ENCODE measurements at regions not wholly inside any gene's neighbourhood (a gene's known extent, or its start where the extent isn't known, plus 50 kb on each side); places are given as distances from the start of the nearest gene placed in this dataset.

GRCh38 chr13:65940720-65941119, 1289.4 kb downstream of the PCDH9 start:
- Histone ChIP-seq H3K4me1 (no peaks in the 10 kb centered on the region), H3K36me3 (no peaks in the 10 kb centered on the region), H3K27me3 (no peaks in the 10 kb centered on the region), H3K27ac (no peak overlapping the region), H3K9me3 (no peaks in the 10 kb centered on the region), H3K4me3 (no peak overlapping the region)
- in situ Hi-C loops (cut with MboI; ENCODE audit: low sequenced_read_pairs in 4 of 4) = no loop called here
- TF ChIP-seq POLR2A (IDR thresholded peaks at IDR 0.05) = no peak
- TF ChIP-seq CTCF (IDR thresholded peaks at IDR 0.05 in 4 of 5, conservative IDR thresholded peaks at IDR 0.05 in 1 of 5) = no peak
- ATAC-seq (no peak), DNase-seq (no peak)
- intact Hi-C loops (cut with DNase I; ENCODE audit: low total_unique reads) = no loop called here

- ATAC-seq = no peak
- TF ChIP-seq POLR2A (IDR thresholded peaks at IDR 0.05) (no peak), CTCF (IDR thresholded peaks at IDR 0.05 in 4 of 5, conservative IDR thresholded peaks at IDR 0.05 in 1 of 5) (no peak)
- in situ Hi-C loops (cut with MboI; ENCODE audit: low sequenced_read_pairs in 4 of 4) = no loop called here
These were observed 1292.9 kb downstream of the PCDH9 start for GRCh38 chr13:65937251-65937650.

DNA sequence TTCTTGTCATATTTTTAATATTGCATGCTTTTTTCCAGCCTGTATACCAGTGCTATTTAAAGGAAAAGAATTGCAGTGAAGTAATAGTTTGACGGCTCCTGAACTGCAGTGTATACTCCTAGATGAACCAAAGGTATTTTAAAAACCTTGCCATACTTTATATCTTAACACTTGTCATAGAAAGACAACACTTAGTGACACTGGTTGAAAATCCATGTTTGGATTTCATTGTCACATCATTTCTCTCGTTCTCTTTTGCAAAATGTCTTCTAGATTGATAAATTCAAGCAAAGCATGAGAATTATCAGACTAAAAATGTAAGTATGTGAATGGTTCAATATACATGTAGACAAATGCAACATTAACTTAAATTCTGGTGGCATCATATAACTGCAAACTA, 1293.9 kb downstream of the PCDH9 start:
- H3K9me3 ChIP-seq = no peaks in the 10 kb centered on the region
- no peaks in the 10 kb centered on the region for H3K36me3 ChIP-seq
- H3K4me3 ChIP-seq = no peak overlapping the region
- no peaks in the 10 kb centered on the region for H3K4me1 ChIP-seq
- intact Hi-C loops (cut with DNase I; ENCODE audit: low total_unique reads) = no loop called here
- no peak for TF ChIP-seq CTCF (IDR thresholded peaks at IDR 0.05 in 4 of 5, conservative IDR thresholded peaks at IDR 0.05 in 1 of 5)
- TF ChIP-seq POLR2A (IDR thresholded peaks at IDR 0.05) = no peak
- DNase-seq = no peak
- ATAC-seq = no peak
- H3K27me3 ChIP-seq = no peaks in the 10 kb centered on the region
- H3K27ac ChIP-seq = no peak overlapping the region
- in situ Hi-C loops (cut with MboI; ENCODE audit: low sequenced_read_pairs in 4 of 4) = no loop called here

More at GRCh38 chr13:65937251-65937650, 1292.9 kb downstream of the PCDH9 start:
- Histone ChIP-seq H3K27me3 (no peaks in the 10 kb centered on the region), H3K36me3 (no peaks in the 10 kb centered on the region), H3K4me1 (no peaks in the 10 kb centered on the region), H3K27ac (no peak overlapping the region), H3K4me3 (no peak overlapping the region), H3K9me3 (no peaks in the 10 kb centered on the region)
- intact Hi-C loops (cut with DNase I; ENCODE audit: low total_unique reads) = no loop called here
- no peak for DNase-seq

- no peaks in the 10 kb centered on the region for H3K9me3 ChIP-seq
- no peaks in the 10 kb centered on the region for H3K27me3 ChIP-seq
- DNase-seq (no peak), ATAC-seq (no peak)
- no peak overlapping the region for H3K27ac ChIP-seq
- H3K4me1 ChIP-seq = no peaks in the 10 kb centered on the region
- no peak overlapping the region for H3K4me3 ChIP-seq
- TF ChIP-seq CTCF (IDR thresholded peaks at IDR 0.05 in 4 of 5, conservative IDR thresholded peaks at IDR 0.05 in 1 of 5) (no peak), POLR2A (IDR thresholded peaks at IDR 0.05) (no peak)
- H3K36me3 ChIP-seq = no peaks in the 10 kb centered on the region
- in situ Hi-C loops (cut with MboI; ENCODE audit: low sequenced_read_pairs in 4 of 4) = no loop called here
- intact Hi-C loops (cut with DNase I; ENCODE audit: low total_unique reads) = no loop called here
These were observed 1297.4 kb downstream of the PCDH9 start for GRCh38 chr13:65932587-65933239.

DNA sequence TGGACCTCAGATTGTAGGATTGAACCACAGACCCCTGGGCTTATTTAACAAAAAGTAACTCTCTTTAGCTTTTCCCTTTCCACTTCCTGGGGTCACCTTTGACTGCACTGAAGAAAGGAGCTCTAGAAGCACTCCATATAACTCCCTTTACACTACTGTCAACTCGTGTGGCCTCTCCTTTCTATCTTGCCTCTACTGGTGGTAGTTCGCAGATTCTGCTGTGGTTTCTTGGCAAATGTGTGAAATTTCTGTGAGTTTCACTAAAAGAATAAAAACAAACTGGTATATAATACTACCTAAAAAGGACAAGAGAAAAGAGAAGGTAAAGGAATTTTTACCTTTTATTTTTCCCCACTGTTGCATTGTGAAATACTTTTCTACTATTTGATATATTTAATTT, 1298.1 kb downstream of the PCDH9 start:
- in situ Hi-C loops (cut with MboI; ENCODE audit: low sequenced_read_pairs in 4 of 4) = no loop called here

More for the DNA sequence above, 1298.1 kb downstream of the PCDH9 start:
- ATAC-seq (no peak), DNase-seq (no peak)
- Histone ChIP-seq H3K4me1 (no peaks in the 10 kb centered on the region), H3K36me3 (no peaks in the 10 kb centered on the region), H3K4me3 (no peak overlapping the region), H3K9me3 (no peaks in the 10 kb centered on the region), H3K27ac (no peak overlapping the region), H3K27me3 (no peaks in the 10 kb centered on the region)
- TF ChIP-seq CTCF (IDR thresholded peaks at IDR 0.05 in 4 of 5, conservative IDR thresholded peaks at IDR 0.05 in 1 of 5) = no peak
- TF ChIP-seq POLR2A (IDR thresholded peaks at IDR 0.05) = no peak
- intact Hi-C loops (cut with DNase I; ENCODE audit: low total_unique reads) = no loop called here

All from gastrocnemius medialis (tissue), 4 donors.